SU-DHL-6 (cell line): ENCODE measurements at regions not wholly inside any gene's neighbourhood (a gene's known extent, or its start where the extent isn't known, plus 50 kb on each side); places are given as distances from the start of the nearest gene placed in this dataset.

Source experiments
- H2AFZ ChIP-seq: fragments of 200-600 bp; sonication (generic); 2 replicates; pipeline ENCODE4 v1.6.1; 2014; ENCODE audit warnings: low read depth, mild to moderate bottlenecking, moderate library complexity, mixed read lengths, antibody characterized with exemption, low read length; ENCODE audit not compliant: severe bottlenecking
- H3F3A ChIP-seq: fragments of 200-600 bp; shearing (Covaris generic); 2 replicates; pipeline ENCODE4 v1.6.0; 2016; ENCODE audit warnings: antibody characterized with exemption, mild to moderate bottlenecking; ENCODE audit not compliant: insufficient read depth
- H3K27ac ChIP-seq: fragments of 200-600 bp; sonication (generic); 2 replicates; pipeline ENCODE4 v1.5.1; 2016; ENCODE audit warnings: low read depth, mild to moderate bottlenecking, low read length, moderate library complexity, mixed read lengths
- H3K27me3 ChIP-seq: fragments of 200-600 bp; sonication (generic), shearing (Covaris generic); 2 replicates; pipeline ENCODE4 v1.6.0; 2014; ENCODE audit warnings: mild to moderate bottlenecking, low read length
- H3K36me3 ChIP-seq: fragments of 200-600 bp; sonication (generic); 2 replicates; pipeline ENCODE4 v1.6.1; 2014; ENCODE audit warnings: mild to moderate bottlenecking, low read length, mixed read lengths
- H3K4me2 ChIP-seq: fragments of 300-600, 200-600 bp; shearing (Covaris generic), sonication (generic); 2 replicates; pipeline ENCODE4 v1.6.0; 2014; ENCODE audit warnings: low read length, low read depth, mild to moderate bottlenecking; ENCODE audit not compliant: poor library complexity, severe bottlenecking
- H3K4me3 ChIP-seq: fragments of 200-600 bp; sonication (generic); 2 replicates; pipeline ENCODE4 v1.5.1; 2014; ENCODE audit warnings: antibody characterized with exemption, low read length, mild to moderate bottlenecking, mixed read lengths; ENCODE audit not compliant: insufficient read depth, poor library complexity, severe bottlenecking
- H3K79me2 ChIP-seq: fragments of 200-600 bp; sonication (generic); 2 replicates; pipeline ENCODE4 v1.6.1; 2014; ENCODE audit warnings: mild to moderate bottlenecking, low read length, moderate library complexity; ENCODE audit not compliant: insufficient read depth
- H3K9ac ChIP-seq: fragments of 200-600 bp; sonication (generic); 2 replicates; pipeline ENCODE4 v1.7.0; 2014; ENCODE audit warnings: mild to moderate bottlenecking, low read length
- H3K9me2 ChIP-seq: fragments of 200-600 bp; sonication (generic); replicated peaks from 2 replicates; pipeline ENCODE4 v1.6.1; 2014; ENCODE audit warnings: low read length; ENCODE audit not compliant: insufficient read depth
- H3K9me3 ChIP-seq: fragments of 200-600 bp; sonication (generic); 2 replicates; pipeline ENCODE4 v1.6.1; 2014; ENCODE audit warnings: low read length, mixed read lengths; ENCODE audit not compliant: insufficient read depth
- H4K20me1 ChIP-seq: fragments of 200-600 bp; sonication (generic); 2 replicates; pipeline ENCODE4 v1.6.1; 2014; ENCODE audit warnings: low read depth, mild to moderate bottlenecking, antibody characterized with exemption, low read length, moderate library complexity, mixed read lengths
- EZH2phosphoT487 ChIP-seq: fragments of 200-600 bp; sonication (generic), shearing (Covaris generic); conservative IDR thresholded peaks from 2 replicates; pipeline ENCODE4 v1.6.1; 2018; ENCODE audit warnings: mild to moderate bottlenecking, antibody characterized with exemption, low read length, moderate library complexity, mixed read lengths
- TF ChIP-seq, protein P1 (sequence below): fragments of 200-600 bp; sonication (generic); IDR thresholded peaks from one replicate; pipeline ENCODE4 v1.5.1; 2017; ENCODE audit warnings: antibody characterized with exemption, mild to moderate bottlenecking, low read length, moderate library complexity; ENCODE audit not compliant: insufficient read depth, poor library complexity, severe bottlenecking

DNA sequence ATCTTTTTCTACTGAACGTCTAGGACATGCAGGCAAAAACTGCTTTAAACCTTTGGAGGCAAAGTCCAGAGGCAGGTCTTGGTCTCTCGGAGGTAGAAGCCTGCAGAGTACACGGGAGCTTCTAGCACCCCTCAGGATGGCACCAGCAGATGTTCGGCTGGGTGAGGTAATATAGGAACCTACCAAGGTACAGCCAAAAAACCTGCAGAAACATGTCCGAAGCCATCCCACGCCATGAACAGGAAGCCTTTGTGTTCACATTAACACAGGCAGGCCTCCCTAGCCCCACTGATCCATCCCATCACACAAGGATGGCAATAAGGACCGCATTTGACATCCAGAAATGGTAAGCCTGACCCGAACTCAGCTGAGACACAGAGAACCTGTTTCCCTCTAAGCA lies 157.9 kb upstream of the HES1 start:
- no peak for TF ChIP-seq EZH2phosphoT487
- TF ChIP-seq, protein P1, sequence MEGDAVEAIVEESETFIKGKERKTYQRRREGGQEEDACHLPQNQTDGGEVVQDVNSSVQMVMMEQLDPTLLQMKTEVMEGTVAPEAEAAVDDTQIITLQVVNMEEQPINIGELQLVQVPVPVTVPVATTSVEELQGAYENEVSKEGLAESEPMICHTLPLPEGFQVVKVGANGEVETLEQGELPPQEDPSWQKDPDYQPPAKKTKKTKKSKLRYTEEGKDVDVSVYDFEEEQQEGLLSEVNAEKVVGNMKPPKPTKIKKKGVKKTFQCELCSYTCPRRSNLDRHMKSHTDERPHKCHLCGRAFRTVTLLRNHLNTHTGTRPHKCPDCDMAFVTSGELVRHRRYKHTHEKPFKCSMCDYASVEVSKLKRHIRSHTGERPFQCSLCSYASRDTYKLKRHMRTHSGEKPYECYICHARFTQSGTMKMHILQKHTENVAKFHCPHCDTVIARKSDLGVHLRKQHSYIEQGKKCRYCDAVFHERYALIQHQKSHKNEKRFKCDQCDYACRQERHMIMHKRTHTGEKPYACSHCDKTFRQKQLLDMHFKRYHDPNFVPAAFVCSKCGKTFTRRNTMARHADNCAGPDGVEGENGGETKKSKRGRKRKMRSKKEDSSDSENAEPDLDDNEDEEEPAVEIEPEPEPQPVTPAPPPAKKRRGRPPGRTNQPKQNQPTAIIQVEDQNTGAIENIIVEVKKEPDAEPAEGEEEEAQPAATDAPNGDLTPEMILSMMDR, result no peak
- Histone ChIP-seq H3K79me2 (no peaks in the 10 kb centered on the region), H3K9me3 (no peaks in the 10 kb centered on the region), H3K4me2 (no peak overlapping the region), H3K9ac (no peak overlapping the region), H3K9me2 (no peaks in the 10 kb centered on the region), H3K27me3 (no peaks in the 10 kb centered on the region), H3K4me3 (no peak overlapping the region), H2AFZ (no peak overlapping the region), H4K20me1 (no peaks in the 10 kb centered on the region), H3F3A (no peaks in the 10 kb centered on the region), H3K36me3 (no peaks in the 10 kb centered on the region), H3K27ac (no peak overlapping the region)

DNA sequence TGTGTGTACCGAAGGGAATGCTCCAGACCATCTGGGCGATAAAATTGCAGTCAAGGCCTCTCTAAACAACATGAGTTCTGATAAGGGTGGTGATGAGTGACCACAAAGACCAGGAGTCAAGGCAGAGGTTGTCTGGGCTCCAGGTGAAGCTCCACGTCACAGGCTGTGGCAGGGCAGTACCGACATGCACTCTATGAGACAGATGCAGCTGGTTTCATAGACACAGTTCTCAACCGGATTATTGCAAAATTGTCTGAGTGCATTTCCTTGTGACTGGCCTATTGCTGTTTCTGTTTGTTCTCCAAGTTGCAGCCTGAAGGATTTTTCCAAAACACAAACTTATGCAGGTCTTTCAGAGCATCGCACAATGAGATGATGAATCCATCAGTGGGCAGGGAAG lies 157.5 kb upstream of the HES1 start:
- Histone ChIP-seq H3F3A (no peaks in the 10 kb centered on the region), H3K9me3 (no peaks in the 10 kb centered on the region), H2AFZ (no peak overlapping the region), H3K27me3 (no peaks in the 10 kb centered on the region), H3K4me2 (no peak overlapping the region), H3K79me2 (no peaks in the 10 kb centered on the region), H3K9ac (no peak overlapping the region), H3K4me3 (no peak overlapping the region), H4K20me1 (no peaks in the 10 kb centered on the region), H3K27ac (no peak overlapping the region), H3K9me2 (no peaks in the 10 kb centered on the region), H3K36me3 (no peaks in the 10 kb centered on the region)
- TF ChIP-seq, protein P1, result no peak
- no peak for TF ChIP-seq EZH2phosphoT487

DNA sequence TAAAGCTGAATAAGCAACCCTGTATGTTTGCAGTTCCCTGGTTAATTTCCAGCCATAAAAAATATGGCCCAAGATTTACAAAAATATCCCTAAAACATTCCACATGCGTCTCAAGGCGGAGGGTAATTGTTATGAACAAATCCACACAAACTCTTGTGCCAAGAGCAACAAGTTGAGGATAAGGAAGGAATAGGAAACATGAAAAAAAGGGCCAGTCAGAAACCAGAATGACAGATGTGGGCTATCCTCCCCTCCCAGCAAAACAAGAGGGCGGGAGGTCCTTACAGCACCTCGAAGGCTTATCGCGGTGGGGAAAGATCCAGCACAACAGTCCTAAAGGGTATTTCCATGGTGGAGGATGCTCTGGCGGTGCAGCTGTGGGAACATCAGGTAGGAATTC lies 155.6 kb upstream of the HES1 start:
- no peak overlapping the region for H3K4me3 ChIP-seq
- no peaks in the 10 kb centered on the region for H3K9me2 ChIP-seq
- no peaks in the 10 kb centered on the region for H3F3A ChIP-seq
- no peaks in the 10 kb centered on the region for H3K79me2 ChIP-seq
- H3K9me3 ChIP-seq, result no peaks in the 10 kb centered on the region
- no peak overlapping the region for H3K9ac ChIP-seq
- H3K4me2 ChIP-seq, result no peak overlapping the region
- no peak for TF ChIP-seq EZH2phosphoT487
- TF ChIP-seq, protein P1, result no peak
- no peaks in the 10 kb centered on the region for H4K20me1 ChIP-seq
- H2AFZ ChIP-seq, result no peak overlapping the region
- no peaks in the 10 kb centered on the region for H3K36me3 ChIP-seq
- H3K27me3 ChIP-seq, result no peaks in the 10 kb centered on the region
- no peak overlapping the region for H3K27ac ChIP-seq

GRCh38 chr3:193980905-193981304 lies 155.0 kb upstream of the HES1 start:
- Histone ChIP-seq H3K9ac (no peak overlapping the region), H3K27ac (no peak overlapping the region), H4K20me1 (no peaks in the 10 kb centered on the region), H2AFZ (no peak overlapping the region), H3K4me3 (no peak overlapping the region), H3K36me3 (no peaks in the 10 kb centered on the region), H3F3A (no peaks in the 10 kb centered on the region), H3K9me3 (no peaks in the 10 kb centered on the region), H3K27me3 (no peaks in the 10 kb centered on the region), H3K9me2 (no peaks in the 10 kb centered on the region), H3K4me2 (no peak overlapping the region), H3K79me2 (no peaks in the 10 kb centered on the region)
- TF ChIP-seq, protein P1, result no peak
- no peak for TF ChIP-seq EZH2phosphoT487
